HG02642 (cell line): ENCODE measurements at regions not wholly inside any gene's neighbourhood (a gene's known extent, or its start where the extent isn't known, plus 50 kb on each side); places are given as distances from the start of the nearest gene placed in this dataset.
"Not testable (repeated sequence)": the region's sequence is repeated elsewhere in the genome, so short reads cannot be mapped to it uniquely, and the experiment has no call there.

Source experiments
- ATAC-seq: cut with Tn5 transposase; IDR thresholded peaks from one replicate; pipeline ENCODE4 v1.9.1; 2021; ENCODE audit warnings: mild to moderate bottlenecking; ENCODE audit not compliant: unreplicated experiment, poor library complexity

DNA sequence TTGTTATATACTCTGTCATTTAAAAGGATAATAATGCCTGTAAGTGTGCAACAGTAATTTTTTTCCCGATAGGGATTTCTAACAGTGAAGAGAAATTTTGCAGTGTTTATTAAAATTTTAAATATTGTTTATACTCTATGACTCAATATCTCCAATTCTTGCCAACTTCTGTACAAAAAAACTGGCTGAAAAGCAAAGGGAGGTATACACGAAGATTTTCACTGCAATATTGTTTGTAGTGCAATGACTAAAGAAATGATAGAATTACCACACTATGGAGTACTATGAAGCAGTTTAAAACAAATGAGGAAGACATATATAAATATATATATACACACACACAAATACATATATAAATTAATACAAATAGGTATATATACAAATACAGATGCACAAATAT lies 187.9 kb upstream of the IL15 start:
- no peak for ATAC-seq

DNA sequence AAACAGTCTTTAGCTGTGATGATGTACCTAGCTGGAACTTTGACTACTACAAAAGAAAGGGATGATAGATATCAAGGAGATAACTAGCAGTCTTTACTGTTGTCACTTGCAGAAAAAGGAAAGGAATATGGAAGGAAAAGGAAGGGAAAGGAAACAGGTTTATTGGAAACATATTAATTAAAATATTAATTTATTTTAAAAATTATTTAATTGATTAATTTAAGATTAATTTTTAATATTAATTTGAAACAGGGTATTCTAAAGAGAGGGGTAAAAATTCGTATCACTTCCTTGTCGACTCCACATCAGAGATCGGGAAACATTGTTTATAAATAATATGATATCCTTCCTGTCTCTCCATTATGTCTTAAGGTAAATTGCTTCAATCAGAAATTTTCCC lies 186.5 kb upstream of the IL15 start:
- no peak for ATAC-seq

DNA sequence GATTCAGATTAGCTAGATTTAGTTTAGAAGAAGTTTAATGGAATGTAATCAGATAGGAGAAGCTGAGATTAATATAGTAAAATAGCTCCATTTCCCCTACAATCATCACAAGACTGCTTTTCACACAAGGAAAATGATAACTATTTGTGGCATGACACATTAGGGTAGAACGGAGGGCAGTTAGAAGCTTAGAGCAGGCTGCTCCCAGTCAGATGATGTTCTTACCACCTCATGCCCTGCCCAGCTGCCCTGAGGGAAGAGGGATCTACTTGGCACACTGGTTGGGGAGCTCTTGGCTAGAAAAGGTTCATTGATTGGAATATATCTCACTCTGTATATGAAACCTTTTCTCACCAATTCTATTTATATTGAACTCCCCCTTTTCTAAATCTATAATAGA lies 180.7 kb upstream of the IL15 start:
- ATAC-seq = no peak

DNA sequence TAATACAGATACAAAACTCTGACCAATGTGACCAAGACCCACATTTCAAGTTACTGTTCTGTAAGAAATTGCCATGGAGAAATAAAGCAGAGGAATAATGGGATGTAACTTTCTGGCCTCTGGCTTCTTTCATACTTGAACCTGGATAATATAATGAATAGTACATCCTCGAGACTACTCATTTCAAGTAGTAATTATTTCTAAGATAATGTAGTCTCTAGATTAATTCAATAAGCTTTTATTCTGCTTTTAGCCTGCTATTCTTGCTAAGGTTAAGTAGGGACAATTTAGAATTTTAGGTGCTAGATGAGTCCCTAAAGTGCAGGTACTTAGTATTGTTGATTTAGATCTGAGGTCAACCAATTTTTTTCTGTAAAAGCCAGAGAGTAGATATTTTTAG lies 178.7 kb upstream of the IL15 start:
- ATAC-seq = no peak

DNA sequence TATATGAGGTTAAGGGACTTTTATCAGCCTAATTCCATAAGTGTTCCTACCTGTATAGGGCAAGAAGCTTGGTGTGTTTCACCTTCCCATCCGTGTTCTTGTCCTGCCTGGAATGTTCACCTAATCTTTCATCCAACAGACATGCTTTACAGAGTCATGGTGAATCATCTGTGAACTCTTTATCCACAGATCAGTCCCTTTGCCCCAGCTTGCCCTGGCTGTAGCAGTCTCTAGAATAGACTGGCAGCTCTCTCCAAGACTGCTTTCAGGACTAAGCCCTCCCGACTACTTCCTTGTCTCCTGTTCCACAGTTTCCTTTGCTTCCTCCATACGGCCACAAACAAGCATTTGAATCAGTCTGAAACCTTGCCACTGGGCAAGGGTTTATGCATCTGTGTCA lies 177.9 kb upstream of the IL15 start:
- no peak for ATAC-seq

DNA sequence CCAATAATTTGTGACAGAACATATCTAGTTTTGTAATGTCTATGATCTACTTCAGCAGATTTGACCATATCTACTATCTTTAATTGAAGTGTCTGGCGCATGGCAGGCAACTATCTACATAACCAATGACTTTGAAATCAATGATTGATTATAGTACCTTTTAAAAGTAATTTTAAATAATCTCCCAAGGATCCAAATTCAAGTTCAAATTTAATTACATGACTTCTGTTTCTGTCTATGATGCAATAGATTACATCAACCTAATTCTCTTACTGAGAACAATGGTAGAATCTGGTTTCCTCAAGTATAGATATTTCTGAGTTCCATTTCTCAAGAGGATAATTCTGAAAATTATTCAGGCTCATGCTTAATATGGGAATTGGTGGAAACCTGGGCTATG lies 177.4 kb upstream of the IL15 start:
- ATAC-seq = no peak

DNA sequence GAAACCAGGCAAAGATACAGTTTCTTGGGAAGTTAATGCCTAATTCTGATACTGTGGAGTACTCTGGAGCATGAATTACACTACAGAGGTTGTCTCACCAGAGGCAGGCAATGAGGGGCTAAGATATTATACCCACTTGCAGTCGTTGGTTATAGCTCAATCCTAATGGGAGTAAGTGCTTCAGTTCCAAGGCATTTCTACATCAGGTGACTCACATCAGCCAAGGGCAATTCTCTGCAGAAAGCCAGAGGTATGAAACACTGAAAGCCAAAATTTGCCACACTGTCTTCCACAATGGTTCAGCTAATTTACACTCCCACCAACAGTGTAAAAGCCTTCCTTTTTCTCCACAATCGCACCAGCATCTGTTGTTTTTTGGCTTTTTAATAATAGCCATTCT lies 174.0 kb upstream of the IL15 start:
- ATAC-seq = no peak

DNA sequence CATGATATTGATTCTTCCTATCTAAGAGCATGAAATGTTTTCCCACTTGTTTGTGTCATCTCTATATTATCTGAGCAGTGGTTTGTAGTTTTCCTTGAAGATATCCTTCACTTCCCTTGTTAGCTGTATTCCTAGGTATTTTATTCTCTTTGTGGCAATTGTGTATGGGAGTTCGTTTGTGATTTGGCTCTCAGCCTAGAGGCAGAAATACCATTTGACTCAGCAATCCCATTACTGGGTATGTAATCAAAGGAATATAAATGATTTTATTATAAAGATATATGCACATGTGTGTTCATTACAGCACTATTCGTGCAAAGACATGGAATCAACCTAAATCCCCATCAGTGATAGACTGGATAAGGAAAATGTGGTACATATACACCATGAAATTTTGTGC lies 172.7 kb upstream of the IL15 start:
- ATAC-seq = no peak

DNA sequence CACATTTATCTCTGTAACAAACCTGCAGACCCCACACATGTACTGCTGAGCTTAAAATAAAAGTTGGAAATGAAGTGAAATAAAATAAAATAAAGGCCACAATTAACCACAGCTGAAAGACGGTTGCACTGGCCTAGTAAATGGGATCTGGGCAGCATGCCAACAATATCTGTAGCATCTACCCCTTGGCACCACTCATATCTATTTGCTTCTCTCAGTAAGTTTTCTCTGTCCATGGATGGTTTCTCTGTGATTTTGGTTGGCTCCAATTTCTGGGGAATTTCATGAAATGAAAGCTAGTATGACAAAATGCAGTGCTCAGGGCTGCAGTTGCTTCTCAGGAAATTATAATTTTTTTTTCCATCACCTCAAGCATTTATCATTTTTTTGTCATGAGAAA lies 172.0 kb upstream of the IL15 start:
- no peak for ATAC-seq

DNA sequence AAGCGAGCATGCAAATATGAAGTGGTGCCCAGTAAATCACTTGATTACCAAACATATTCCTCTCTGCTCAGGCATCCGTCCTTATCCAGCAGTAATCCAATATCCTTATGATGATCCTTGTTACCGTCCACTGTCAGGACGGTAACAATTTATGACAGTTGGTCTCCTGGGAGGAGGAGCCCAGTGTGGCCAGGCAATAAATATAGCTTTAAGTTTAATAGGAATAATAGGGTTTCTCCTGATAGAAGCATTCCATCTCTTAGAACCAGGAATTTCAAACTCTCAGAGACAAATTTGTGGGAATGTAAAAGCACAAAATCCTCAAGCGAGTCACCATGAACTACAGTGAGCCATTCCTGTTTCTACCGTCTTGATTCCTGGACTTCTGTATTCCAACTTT lies 171.2 kb upstream of the IL15 start:
- no peak for ATAC-seq

DNA sequence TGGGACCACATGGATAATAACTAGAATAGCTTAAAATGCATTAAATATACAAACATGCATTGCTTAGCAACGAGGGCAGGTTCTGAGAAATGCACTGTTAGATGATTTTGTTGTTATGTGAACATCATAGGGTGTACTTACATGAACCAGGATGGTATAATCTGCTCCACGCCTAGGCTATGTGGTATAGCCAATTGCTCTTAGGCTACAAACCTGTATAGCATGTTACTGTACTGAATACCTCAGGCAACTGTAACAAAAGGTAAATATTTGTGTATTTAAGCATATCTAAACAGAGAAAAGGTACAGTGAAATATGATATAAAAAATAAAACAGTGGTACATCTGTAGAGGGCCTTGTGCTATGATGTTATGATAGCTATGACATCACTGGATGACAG lies 169.2 kb upstream of the IL15 start:
- no peak for ATAC-seq

DNA sequence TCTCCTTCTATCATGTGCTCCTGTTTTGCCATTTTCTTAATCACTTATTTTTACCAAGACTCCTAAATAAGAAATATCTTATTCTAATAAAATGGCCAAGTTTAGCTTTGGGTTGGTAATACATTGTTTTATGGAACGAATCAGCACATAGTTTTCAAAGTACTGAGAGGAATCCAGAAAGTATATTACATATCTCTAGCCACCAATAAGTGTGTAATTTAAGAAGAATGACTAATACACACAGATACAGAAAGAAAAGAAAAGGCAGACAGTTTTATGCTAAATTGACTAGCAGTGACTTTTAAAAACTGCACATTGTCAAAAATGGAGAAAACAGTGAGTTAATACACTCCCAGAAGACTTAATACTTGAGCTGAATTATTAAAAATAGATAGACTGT lies 167.0 kb upstream of the IL15 start:
- no peak for ATAC-seq

DNA sequence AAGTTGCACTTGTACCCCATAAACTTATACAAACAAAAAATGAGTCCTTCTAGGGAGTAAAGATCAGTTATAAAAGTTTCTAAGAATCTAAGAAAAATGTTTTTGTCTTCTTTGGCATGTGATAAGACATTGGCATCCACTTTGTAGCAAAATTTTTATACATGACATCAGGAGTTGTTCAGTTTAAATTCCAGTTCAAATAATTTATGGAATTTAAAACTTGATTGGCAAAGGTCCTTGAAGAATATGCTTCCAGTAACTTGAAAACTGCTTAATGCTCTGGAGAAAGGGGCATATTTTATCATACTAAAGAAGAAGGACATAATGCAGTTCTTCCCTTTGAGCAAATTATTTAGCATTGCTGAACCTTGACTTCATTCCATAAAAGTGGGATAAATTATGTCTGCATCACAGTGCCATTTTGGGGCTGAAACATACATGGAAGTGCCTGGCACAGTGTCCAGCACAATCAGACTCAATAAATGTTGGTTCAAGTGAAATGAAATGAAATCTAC lies 163.3 kb upstream of the IL15 start:
- ATAC-seq = no peak

DNA sequence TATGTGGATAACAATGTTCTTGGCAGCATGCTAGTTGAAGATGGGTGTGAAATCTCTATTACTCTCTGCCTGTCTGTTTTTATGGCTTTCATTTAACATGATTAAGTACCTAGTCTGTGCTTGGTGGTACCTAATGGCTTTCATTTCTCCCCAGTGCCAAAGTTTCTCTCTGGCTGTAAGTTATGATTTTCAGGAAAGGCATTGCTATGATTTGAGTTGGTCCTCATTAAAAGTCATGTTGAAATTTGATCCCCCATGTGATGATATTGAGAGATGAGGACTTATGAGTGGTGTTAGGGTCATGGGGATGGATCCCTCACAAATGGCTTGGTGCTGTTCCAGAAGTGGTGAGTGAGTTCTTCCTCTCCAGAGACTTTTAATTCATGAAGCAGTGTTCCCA lies 162.4 kb upstream of the IL15 start:
- ATAC-seq = no peak

DNA sequence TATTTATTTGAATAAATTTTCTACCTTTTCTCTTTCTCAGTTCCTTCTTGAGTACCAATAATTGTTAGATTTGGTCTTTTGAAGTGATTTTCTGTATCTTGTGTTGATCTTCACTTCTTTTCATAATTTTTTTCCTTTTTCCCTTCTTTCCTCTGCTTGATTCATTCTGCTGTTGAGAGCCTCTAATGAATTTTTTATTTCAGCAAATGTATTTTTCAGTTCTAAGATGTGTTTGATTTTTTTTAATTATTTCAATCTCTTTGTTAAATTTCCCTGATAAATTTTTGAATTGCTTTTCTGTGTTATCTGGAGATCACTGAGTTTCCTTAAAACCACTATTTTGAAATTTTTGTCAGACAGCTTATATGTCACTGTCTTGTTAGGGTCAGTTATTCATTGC lies 155.4 kb upstream of the IL15 start:
- ATAC-seq = no peak

DNA sequence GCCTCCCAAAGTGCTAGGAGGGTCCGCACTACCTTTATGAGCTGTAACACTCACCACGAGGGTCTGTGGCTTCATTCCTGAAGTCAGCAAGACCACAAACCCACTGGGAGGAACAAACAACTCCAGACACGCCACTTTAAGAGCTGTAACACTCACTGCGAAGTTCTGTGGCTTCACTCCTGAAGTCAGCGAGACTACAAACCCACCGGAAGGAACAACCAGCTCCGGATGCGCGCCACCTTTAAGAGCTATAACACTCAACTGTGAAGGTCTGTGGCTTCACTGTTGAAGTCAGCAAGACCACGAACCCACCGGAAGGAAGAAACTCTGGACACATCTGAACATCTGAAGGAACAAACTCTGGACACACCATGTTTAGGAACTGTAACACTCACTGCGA lies 152.1 kb upstream of the IL15 start:
- not testable (repeated sequence) for ATAC-seq

DNA sequence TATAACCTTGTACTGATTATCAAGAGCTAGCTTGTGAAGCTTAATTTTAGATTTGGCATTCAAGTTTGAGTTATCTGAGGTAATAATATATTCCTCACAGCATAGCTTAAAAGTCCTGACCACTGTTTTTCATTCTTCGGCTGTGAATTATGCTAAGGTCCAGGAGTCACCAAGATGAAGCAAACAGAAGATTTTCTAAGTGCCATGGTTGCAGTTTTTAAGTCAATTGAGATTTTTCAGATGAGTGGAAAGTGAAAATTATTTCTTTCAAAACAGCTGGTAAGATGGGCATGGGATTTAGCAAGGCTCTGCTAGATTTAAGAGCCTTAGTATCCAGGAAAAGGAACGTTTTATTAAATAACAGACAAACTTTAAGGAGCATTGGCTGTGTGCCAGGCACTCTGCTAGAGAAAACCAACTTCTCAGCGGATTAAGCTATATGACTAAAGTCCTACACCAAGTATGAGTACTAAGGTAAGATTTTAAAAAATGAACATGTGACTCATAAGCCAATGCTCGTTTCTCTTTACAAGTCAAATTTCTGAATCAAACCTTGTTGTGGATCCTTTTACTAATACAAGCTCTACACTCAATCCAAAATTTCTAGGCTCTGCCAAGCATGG lies 149.9 kb upstream of the IL15 start:
- ATAC-seq = no peak

DNA sequence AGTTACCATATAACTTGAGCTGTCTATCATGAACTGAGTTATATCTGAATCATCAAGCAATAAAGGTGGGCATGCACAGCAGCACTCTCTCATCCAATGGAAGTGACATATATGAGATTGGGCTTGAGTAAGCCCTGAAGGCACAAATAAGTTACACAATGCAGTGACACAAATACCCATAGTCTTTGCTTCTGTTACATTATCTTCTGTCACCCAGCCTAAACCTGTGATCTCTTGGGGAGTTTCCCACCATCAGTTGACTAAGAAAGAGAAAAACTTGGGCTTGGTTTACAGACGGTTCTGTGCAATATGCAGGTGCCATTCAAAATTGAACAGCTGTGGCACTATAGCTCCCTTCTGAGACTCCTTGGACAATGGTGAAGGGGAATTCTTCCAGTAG lies 138.8 kb upstream of the IL15 start:
- peak; percentile 95 for ATAC-seq

DNA sequence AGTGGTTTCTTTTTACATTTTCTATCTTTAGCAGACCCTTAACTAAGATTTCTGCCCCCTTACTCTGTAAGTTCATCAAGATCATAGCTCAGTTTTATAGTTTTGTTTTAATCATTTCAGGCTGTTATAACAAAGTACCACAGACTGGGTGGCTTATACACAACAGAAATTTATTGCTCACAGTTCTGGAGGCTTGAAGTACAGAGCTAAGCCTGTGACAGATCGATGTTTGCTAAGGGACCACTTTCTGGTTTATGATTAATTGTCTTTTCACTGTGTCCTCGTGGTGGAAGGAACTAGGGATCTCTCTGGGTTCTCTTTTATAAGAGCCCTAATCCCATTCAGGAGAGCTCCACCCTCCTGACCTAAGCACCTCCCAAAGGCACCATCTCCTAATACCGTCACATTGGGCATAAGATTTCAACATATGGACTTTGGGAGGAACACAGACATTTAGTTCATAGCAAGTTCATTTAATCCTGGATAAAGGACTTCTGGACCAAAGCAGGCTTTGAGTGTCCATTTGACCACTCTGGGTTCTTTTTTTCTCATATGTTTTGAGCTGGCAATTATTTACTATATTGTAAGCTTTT lies 137.0 kb upstream of the IL15 start:
- no peak for ATAC-seq

DNA sequence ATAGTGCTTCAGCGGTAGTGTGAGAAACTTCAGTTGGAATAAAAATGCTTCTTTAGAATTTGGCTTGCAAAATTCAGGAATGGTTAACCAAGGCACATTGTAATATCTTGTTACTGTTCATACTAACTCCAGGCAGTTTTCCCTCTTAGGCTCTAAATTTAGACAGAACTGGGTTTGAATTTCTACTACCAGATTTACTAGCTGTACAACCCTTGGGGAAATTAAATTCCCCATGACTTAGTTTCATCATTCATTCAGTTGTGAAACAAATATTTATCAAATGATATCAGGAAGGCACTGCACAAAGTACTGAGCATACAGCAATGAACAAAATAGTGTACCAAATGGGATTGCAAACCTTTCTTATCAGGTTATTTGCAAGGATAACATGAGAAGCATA lies 135.0 kb upstream of the IL15 start:
- ATAC-seq = no peak

DNA sequence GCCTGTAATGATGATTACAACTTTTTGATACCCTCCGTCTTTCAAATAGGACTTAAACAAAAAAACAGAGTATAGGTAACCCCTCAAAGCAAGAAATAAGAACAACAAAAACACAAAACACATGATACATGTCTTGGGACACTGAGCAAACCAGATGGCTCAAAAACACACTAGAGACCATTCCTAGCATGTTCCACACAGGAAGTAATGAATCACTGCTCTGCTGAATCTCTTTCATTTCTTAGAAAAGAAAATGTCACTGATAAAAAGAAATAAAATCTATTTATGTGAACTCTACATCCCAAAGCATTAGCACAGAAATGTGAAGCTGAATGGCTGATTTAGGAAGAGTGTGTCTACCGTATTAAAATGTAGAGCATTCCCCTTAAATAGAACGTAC lies 134.5 kb upstream of the IL15 start:
- no peak for ATAC-seq

DNA sequence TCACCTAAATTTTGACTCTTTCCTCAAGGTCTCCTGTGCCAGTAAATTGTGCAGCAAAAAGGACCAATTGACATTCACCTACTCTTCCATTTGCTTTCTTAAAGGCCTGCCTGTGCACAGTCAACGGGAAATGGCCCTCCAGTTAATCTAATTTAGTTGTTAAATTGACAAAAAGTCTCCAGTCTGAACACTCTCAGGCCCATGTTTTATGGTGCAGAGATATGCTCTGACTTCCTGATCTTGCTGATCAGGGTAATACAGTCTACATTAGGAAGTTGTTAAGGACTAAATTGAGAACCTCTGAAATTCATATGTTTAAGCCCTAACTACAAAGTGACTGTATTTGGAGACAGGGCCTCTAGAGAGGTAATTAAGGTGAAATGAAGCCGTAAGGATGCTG lies 133.6 kb upstream of the IL15 start:
- ATAC-seq = no peak

DNA sequence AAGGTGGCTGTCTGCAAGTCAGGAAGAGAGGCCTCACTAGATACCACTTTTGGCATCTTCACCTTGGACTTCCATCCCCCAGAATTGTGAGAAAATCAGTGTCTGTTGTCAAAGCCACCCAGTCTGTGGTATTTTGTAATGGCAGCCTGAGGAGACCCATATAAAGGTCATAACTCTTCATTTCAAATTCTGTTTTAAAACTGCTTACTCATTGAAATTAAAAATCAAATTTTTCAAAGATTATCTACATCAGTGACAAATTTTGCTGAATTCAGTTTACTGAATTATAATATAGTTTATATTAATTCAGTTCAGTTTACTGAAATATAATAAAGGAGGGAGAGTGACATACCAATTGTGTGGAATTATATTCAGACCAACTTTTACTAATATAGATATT lies 133.1 kb upstream of the IL15 start:
- ATAC-seq = no peak
